Caco-2 (cell line): ENCODE measurements at regions not wholly inside any gene's neighbourhood (a gene's known extent, or its start where the extent isn't known, plus 50 kb on each side); places are given as distances from the start of the nearest gene placed in this dataset.

ENCODE experiments used
- BruUV-seq: library from RNA; stranded (reverse); fragments of 400-500 nt; replicated peaks from 2 replicates; lab custom pipeline; 2021; lab: Mats Ljungman, UMichigan
- CTCF ChIA-PET: fragments of 300-600 bp; sonication (Branson Sonifier 250); formaldehyde crosslinking; loops from one replicate; lab custom pipeline; 2022; ENCODE audit warnings: antibody characterized with exemption; lab: Charles Lee
- POLR2A ChIA-PET: fragments of 300-600 bp; sonication (Branson Sonifier 250); formaldehyde crosslinking; loops from one replicate; lab custom pipeline; 2022; ENCODE audit warnings: antibody characterized with exemption; lab: Charles Lee
- DNase-seq, 2 experiments: peaks; one replicate each; pipeline versions ENCODE4 v3.0.0 to v3.0.0-alpha.2; 2020 to 2022
- H3K27me3 ChIP-seq: replicated peaks from 2 replicates; pipeline ENCODE4 v1.6.0; 2011; ENCODE audit warnings: low read length; ENCODE audit not compliant: control insufficient read depth, insufficient read depth
- H3K36me3 ChIP-seq: 2 replicates; pipeline ENCODE4 v1.5.1; 2011; ENCODE audit warnings: low read length; ENCODE audit not compliant: control insufficient read depth, insufficient read depth
- H3K4me1 ChIP-seq: fragments of 250-450 bp; sonication (Bioruptor Pico); 2 replicates; pipeline ENCODE4 v1.5.1; 2020; ENCODE audit warnings: mild to moderate bottlenecking
- H3K4me3 ChIP-seq: 2 replicates; pipeline ENCODE4 v1.5.1; 2011; ENCODE audit warnings: low read depth, mild to moderate bottlenecking, control low read depth, low read length
- H3K9me3 ChIP-seq: fragments of 250-450 bp; sonication (Bioruptor Pico); 2 replicates; pipeline ENCODE4 v1.5.1; 2020; ENCODE audit warnings: mild to moderate bottlenecking, moderate library complexity
- H3K27ac Mint-ChIP-seq: one replicate; pipeline ENCODE4 v1.8.0; 2022; ENCODE audit warnings: mixed read lengths; ENCODE audit not compliant: unreplicated experiment
- H3K27me3 Mint-ChIP-seq: one replicate; pipeline ENCODE4 v1.8.0; 2022; ENCODE audit warnings: mixed read lengths; ENCODE audit not compliant: insufficient read depth, unreplicated experiment
- H3K36me3 Mint-ChIP-seq: one replicate; pipeline ENCODE4 v1.8.0; 2022; ENCODE audit warnings: mild to moderate bottlenecking, mixed read lengths; ENCODE audit not compliant: insufficient read depth, unreplicated experiment
- H3K4me1 Mint-ChIP-seq: one replicate; pipeline ENCODE4 v1.8.0; 2022; ENCODE audit warnings: low read depth, mixed read lengths; ENCODE audit not compliant: unreplicated experiment
- H3K4me3 Mint-ChIP-seq: one replicate; pipeline ENCODE4 v1.8.0; 2022; ENCODE audit warnings: mild to moderate bottlenecking, moderate library complexity, mixed read lengths; ENCODE audit not compliant: unreplicated experiment
- H3K9me3 Mint-ChIP-seq: one replicate; pipeline ENCODE4 v1.8.0; 2022; ENCODE audit warnings: mixed read lengths; ENCODE audit not compliant: unreplicated experiment
- CTCF ChIP-seq, 2 experiments: fragments of 200-600 bp in 1 of 2; IDR thresholded peaks; 1 replicate in 1 of 2; 2 replicates in 1 of 2; pipeline versions ENCODE4 v1.5.1 to v1.8.0; 2011 to 2022; ENCODE audit warnings: antibody characterized with exemption in 1 of 2, control low read depth in 1 of 2, inconsistent platforms in 1 of 2, low read depth in 1 of 2, low read length in 1 of 2, mild to moderate bottlenecking in 1 of 2, moderate library complexity in 1 of 2; ENCODE audit not compliant: insufficient read depth in 1 of 2, severe bottlenecking in 1 of 2, unreplicated experiment in 1 of 2
- intact Hi-C: fragments of 100-400 bp; cut with micrococcal nuclease; formaldehyde crosslinking; loops from one replicate; pipeline ENCODE4 v1.10.0; 2022; ENCODE audit not compliant: unreplicated experiment

GRCh38 chr18:72412927-72413326 lies 131.2 kb downstream of the CBLN2 start:
- ChIA-PET CTCF (no interaction called here), POLR2A (no interaction called here)
- no peaks in the 10 kb centered on the region for H3K36me3 ChIP-seq
- no peaks in the 10 kb centered on the region for H3K9me3 Mint-ChIP-seq
- no peak overlapping the region for H3K4me3 ChIP-seq
- no peaks in the 10 kb centered on the region for H3K27me3 Mint-ChIP-seq
- no peak for DNase-seq
- H3K4me3 Mint-ChIP-seq, result no peak overlapping the region
- no peaks in the 10 kb centered on the region for H3K4me1 ChIP-seq
- intact Hi-C loops, result no loop called here
- H3K4me1 Mint-ChIP-seq, result no peaks in the 10 kb centered on the region
- no peak overlapping the region for H3K27ac Mint-ChIP-seq
- no peaks in the 10 kb centered on the region for H3K9me3 ChIP-seq
- no peaks in the 10 kb centered on the region for H3K27me3 ChIP-seq
- no TSS peak for BruUV-seq
- H3K36me3 Mint-ChIP-seq, result no peaks in the 10 kb centered on the region
- no peak for TF ChIP-seq CTCF (IDR thresholded peaks at IDR 0.05; ENCODE audit: insufficient read depth in 1 of 2, low read depth in 1 of 2, low read length in 1 of 2, severe bottlenecking in 1 of 2, unreplicated experiment in 1 of 2)

GRCh38 chr18:72411261-72411660 lies 132.9 kb downstream of the CBLN2 start:
- ChIA-PET CTCF (interaction anchor here (0.6 kb wide), 1 partner anchor 9 kb away, joined by 7 read pairs; no protein-coding TSS in a partner anchor), POLR2A (no interaction called here)
- H3K9me3 ChIP-seq, result no peaks in the 10 kb centered on the region
- H3K36me3 Mint-ChIP-seq, result no peaks in the 10 kb centered on the region
- H3K27me3 Mint-ChIP-seq, result no peaks in the 10 kb centered on the region
- no peaks in the 10 kb centered on the region for H3K27me3 ChIP-seq
- no TSS peak for BruUV-seq
- no peaks in the 10 kb centered on the region for H3K36me3 ChIP-seq
- intact Hi-C loops, result no loop called here
- no peak overlapping the region for H3K4me3 Mint-ChIP-seq
- no peaks in the 10 kb centered on the region for H3K9me3 Mint-ChIP-seq
- no peak overlapping the region for H3K27ac Mint-ChIP-seq
- no peak for DNase-seq
- H3K4me1 ChIP-seq, result no peaks in the 10 kb centered on the region
- H3K4me3 ChIP-seq, result no peak overlapping the region
- H3K4me1 Mint-ChIP-seq, result no peaks in the 10 kb centered on the region
- no peak for TF ChIP-seq CTCF (IDR thresholded peaks at IDR 0.05; ENCODE audit: insufficient read depth in 1 of 2, low read depth in 1 of 2, low read length in 1 of 2, severe bottlenecking in 1 of 2, unreplicated experiment in 1 of 2)

GRCh38 chr18:72410399-72410798 lies 133.7 kb downstream of the CBLN2 start:
- no peaks in the 10 kb centered on the region for H3K9me3 Mint-ChIP-seq
- no peaks in the 10 kb centered on the region for H3K4me1 Mint-ChIP-seq
- no peaks in the 10 kb centered on the region for H3K4me1 ChIP-seq
- no peak for DNase-seq
- no peak overlapping the region for H3K4me3 ChIP-seq
- no peaks in the 10 kb centered on the region for H3K27me3 Mint-ChIP-seq
- H3K36me3 ChIP-seq, result no peaks in the 10 kb centered on the region
- no peaks in the 10 kb centered on the region for H3K27me3 ChIP-seq
- no peak overlapping the region for H3K27ac Mint-ChIP-seq
- no peaks in the 10 kb centered on the region for H3K36me3 Mint-ChIP-seq
- POLR2A ChIA-PET, result no interaction called here
- TF ChIP-seq CTCF (IDR thresholded peaks at IDR 0.05; ENCODE audit: insufficient read depth in 1 of 2, low read depth in 1 of 2, low read length in 1 of 2, severe bottlenecking in 1 of 2, unreplicated experiment in 1 of 2), result no peak
- H3K4me3 Mint-ChIP-seq, result no peak overlapping the region
- H3K9me3 ChIP-seq, result no peaks in the 10 kb centered on the region
- intact Hi-C loops, result no loop called here
- no TSS peak for BruUV-seq
- CTCF ChIA-PET, result no interaction called here
